Fibroblast of lung (primary cell): ENCODE measurements at regions not wholly inside any gene's neighbourhood (a gene's known extent, or its start where the extent isn't known, plus 50 kb on each side); places are given as distances from the start of the nearest gene placed in this dataset.

Experiments used
- DNase-seq, 2 donors: peaks; one replicate each; pipeline versions ENCODE4 v3.0.0 to v3.0.0-alpha.2; 2010; ENCODE audit warnings: low read depth in 2 of 2
- H2AFZ ChIP-seq: 2 replicates; pipeline ENCODE4 v1.5.1; 2012; ENCODE audit warnings: low read length, control low read depth, inconsistent platforms
- H3K27ac ChIP-seq: 2 replicates; pipeline ENCODE4 v1.5.1; 2011; ENCODE audit warnings: low read length, control low read depth; ENCODE audit not compliant: insufficient read depth
- H3K27me3 ChIP-seq: 2 replicates; pipeline ENCODE4 v1.5.1; 2011; ENCODE audit warnings: mild to moderate bottlenecking, low read length; ENCODE audit not compliant: control insufficient read depth, insufficient read depth
- H3K36me3 ChIP-seq: 2 replicates; pipeline ENCODE4 v1.5.1; 2011; ENCODE audit warnings: low read length; ENCODE audit not compliant: control insufficient read depth, insufficient read depth
- H3K4me1 ChIP-seq: 2 replicates; pipeline ENCODE4 v1.5.1; 2011; ENCODE audit warnings: low read length; ENCODE audit not compliant: control insufficient read depth, insufficient read depth; ENCODE audit errors: extremely low read depth
- H3K4me2 ChIP-seq: 2 replicates; pipeline ENCODE4 v1.5.1; 2011; ENCODE audit warnings: low read length, control low read depth; ENCODE audit not compliant: insufficient read depth; ENCODE audit errors: extremely low read depth
- H3K4me3 ChIP-seq, 4 experiments: fragments of 200-600 bp in 1 of 4; sonication (generic) in 1 of 4; replicated peaks in 1 of 4; 2 replicates each; pipeline ENCODE4 v1.5.1; 2011 to 2016; ENCODE audit warnings: low read length in 4 of 4, low read depth in 3 of 4, mild to moderate bottlenecking in 3 of 4, control low read depth in 2 of 4, inconsistent platforms in 1 of 4, mixed read lengths in 1 of 4; ENCODE audit not compliant: insufficient read depth in 1 of 4; ENCODE audit errors: control extremely low read depth in 1 of 4
- H3K79me2 ChIP-seq: 2 replicates; pipeline ENCODE4 v1.5.1; 2012; ENCODE audit warnings: mild to moderate bottlenecking, low read length, inconsistent platforms; ENCODE audit not compliant: control insufficient read depth, insufficient read depth
- H3K9ac ChIP-seq: 2 replicates; pipeline ENCODE4 v1.5.1; 2011; ENCODE audit warnings: mild to moderate bottlenecking, low read length, control low read depth; ENCODE audit not compliant: insufficient read depth
- H3K9me3 ChIP-seq: 2 replicates; pipeline ENCODE4 v1.5.1; 2012; ENCODE audit warnings: low read depth, low read length; ENCODE audit not compliant: control insufficient read depth, insufficient read depth
- H4K20me1 ChIP-seq: 2 replicates; pipeline ENCODE4 v1.5.1; 2011; ENCODE audit warnings: low read length; ENCODE audit not compliant: control insufficient read depth, insufficient read depth; ENCODE audit errors: extremely low read depth
- EZH2 ChIP-seq: IDR thresholded peaks from 2 replicates; pipeline ENCODE4 v1.5.1; 2012; ENCODE audit warnings: low read length, control low read depth, mild to moderate bottlenecking; ENCODE audit errors: missing control alignments
- TF ChIP-seq, protein P1 (sequence below), 2 donors: IDR thresholded peaks in 1 of 2; conservative IDR thresholded peaks in 1 of 2; 1 replicate in 1 of 2; 2 replicates in 1 of 2; pipeline ENCODE4 v1.5.1; 2011 to 2012; ENCODE audit warnings: low read length in 2 of 2, control low read depth in 1 of 2, inconsistent platforms in 1 of 2, low read depth in 1 of 2, mild to moderate bottlenecking in 1 of 2

DNA sequence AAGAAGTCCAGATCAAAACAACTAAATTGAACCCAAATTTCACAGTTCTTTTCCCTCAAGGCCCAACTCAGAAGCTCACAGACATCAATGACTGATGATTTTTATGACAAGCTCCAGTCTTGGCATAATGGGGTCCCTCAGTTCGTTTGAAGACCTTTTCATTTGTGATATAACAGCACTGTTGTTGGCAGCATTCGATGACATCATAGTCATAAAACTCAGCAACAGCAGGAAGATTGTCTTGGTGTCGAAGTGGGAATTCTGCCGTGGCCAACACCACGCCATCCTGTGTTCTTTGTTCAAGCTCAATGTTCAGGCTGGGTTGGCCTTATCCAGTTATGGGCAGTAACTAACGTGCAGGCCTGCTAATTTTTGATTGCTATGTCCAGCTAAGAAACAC, 261.7 kb downstream of the C7orf25 start:
- no peaks in the 10 kb centered on the region for H4K20me1 ChIP-seq

DNA sequence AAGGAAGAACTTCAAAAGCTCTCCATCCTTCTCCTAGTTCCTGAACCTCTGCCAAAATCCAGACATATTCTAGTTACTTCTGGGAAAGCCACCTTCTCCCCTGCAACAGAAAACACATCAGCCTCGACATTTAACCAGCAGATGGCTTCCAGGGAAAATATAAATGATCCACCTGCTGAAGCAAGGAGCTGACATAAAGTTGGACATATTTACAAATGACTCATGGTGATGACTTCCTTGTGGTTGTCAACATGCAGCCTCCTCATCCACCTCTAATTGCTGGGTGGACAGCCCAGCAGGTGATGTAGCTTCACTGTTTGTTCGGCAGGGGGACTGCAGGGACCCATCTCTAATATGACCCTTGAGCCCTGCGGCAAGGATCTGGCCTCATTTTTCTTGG, 266.0 kb downstream of the C7orf25 start:
- Histone ChIP-seq H3K4me1 (no peaks in the 10 kb centered on the region), H3K4me3 (no peak overlapping the region), H4K20me1 (no peaks in the 10 kb centered on the region), H3K9me3 (no peaks in the 10 kb centered on the region), H3K9ac (no peak overlapping the region), H3K27ac (no peak overlapping the region), H3K27me3 (peaks cover 2% of the 10 kb centered on the region), H3K36me3 (no peaks in the 10 kb centered on the region), H3K4me2 (no peak overlapping the region), H2AFZ (no peak overlapping the region), H3K79me2 (no peaks in the 10 kb centered on the region)
- TF ChIP-seq, protein P1, sequence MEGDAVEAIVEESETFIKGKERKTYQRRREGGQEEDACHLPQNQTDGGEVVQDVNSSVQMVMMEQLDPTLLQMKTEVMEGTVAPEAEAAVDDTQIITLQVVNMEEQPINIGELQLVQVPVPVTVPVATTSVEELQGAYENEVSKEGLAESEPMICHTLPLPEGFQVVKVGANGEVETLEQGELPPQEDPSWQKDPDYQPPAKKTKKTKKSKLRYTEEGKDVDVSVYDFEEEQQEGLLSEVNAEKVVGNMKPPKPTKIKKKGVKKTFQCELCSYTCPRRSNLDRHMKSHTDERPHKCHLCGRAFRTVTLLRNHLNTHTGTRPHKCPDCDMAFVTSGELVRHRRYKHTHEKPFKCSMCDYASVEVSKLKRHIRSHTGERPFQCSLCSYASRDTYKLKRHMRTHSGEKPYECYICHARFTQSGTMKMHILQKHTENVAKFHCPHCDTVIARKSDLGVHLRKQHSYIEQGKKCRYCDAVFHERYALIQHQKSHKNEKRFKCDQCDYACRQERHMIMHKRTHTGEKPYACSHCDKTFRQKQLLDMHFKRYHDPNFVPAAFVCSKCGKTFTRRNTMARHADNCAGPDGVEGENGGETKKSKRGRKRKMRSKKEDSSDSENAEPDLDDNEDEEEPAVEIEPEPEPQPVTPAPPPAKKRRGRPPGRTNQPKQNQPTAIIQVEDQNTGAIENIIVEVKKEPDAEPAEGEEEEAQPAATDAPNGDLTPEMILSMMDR (conservative IDR thresholded peaks at IDR 0.05 in 1 of 2, IDR thresholded peaks at IDR 0.05 in 1 of 2; ENCODE audit: low read depth in 1 of 2, low read length in 2 of 2) = no peak
- TF ChIP-seq EZH2 = no peak
- peak; percentile 18 to 39 for DNase-seq

More for the DNA sequence above, 261.7 kb downstream of the C7orf25 start:
- Histone ChIP-seq H3K27me3 (no peaks in the 10 kb centered on the region), H3K9me3 (no peaks in the 10 kb centered on the region), H3K4me2 (no peak overlapping the region), H3K4me1 (no peaks in the 10 kb centered on the region), H3K9ac (no peak overlapping the region), H3K36me3 (no peaks in the 10 kb centered on the region), H3K4me3 (no peak overlapping the region), H2AFZ (no peak overlapping the region), H3K79me2 (no peaks in the 10 kb centered on the region), H3K27ac (no peak overlapping the region)
- no peak for TF ChIP-seq EZH2
- TF ChIP-seq, protein P1 (conservative IDR thresholded peaks at IDR 0.05 in 1 of 2, IDR thresholded peaks at IDR 0.05 in 1 of 2; ENCODE audit: low read depth in 1 of 2, low read length in 2 of 2) = no peak
- no peak for DNase-seq

DNA sequence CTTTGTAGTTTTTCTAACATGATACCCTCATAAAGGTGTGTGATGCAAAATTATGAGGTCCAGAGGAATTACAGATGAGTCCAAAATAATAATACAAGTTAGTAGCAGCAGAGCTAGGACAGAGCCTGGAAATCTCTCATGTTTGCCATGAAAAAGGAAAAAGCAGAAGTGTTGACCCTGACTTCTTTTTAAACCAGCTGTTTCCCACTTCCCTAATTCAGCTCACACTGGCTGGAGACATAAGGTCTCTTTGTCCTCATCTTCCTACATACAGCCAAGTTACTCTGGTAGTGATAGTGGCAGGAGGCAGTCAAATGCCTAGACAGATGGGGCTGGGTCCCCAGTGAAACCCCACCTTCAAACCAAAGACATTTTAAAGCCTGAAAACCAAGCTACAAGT, 269.2 kb downstream of the C7orf25 start:
- H3K4me2 ChIP-seq = no peak overlapping the region
- no peak overlapping the region for H3K9ac ChIP-seq
- no peaks in the 10 kb centered on the region for H3K4me1 ChIP-seq
- no peak for DNase-seq
- TF ChIP-seq, protein P1 (conservative IDR thresholded peaks at IDR 0.05 in 1 of 2, IDR thresholded peaks at IDR 0.05 in 1 of 2; ENCODE audit: low read depth in 1 of 2, low read length in 2 of 2) = no peak
- TF ChIP-seq EZH2 = no peak
- no peaks in the 10 kb centered on the region for H3K79me2 ChIP-seq
- no peaks in the 10 kb centered on the region for H3K9me3 ChIP-seq
- H3K27me3 ChIP-seq = peaks cover 2% of the 10 kb centered on the region
- H3K36me3 ChIP-seq = no peaks in the 10 kb centered on the region
- no peaks in the 10 kb centered on the region for H4K20me1 ChIP-seq
- H2AFZ ChIP-seq = no peak overlapping the region
- no peak overlapping the region for H3K4me3 ChIP-seq
- no peak overlapping the region for H3K27ac ChIP-seq
